GM23248 (cell line): ENCODE measurements at regions not wholly inside any gene's neighbourhood (a gene's known extent, or its start where the extent isn't known, plus 50 kb on each side); places are given as distances from the start of the nearest gene placed in this dataset.

Experiments used
- DNase-seq: peaks from one replicate; pipeline ENCODE4 v3.0.0-alpha.2; 2015
- H2AFZ ChIP-seq: fragments of 200-600 bp; sonication (generic); 2 replicates; pipeline ENCODE4 v1.6.1; 2016; ENCODE audit warnings: antibody characterized with exemption
- H3F3A ChIP-seq: fragments of 200-600 bp; sonication (generic); 2 replicates; pipeline ENCODE4 v1.6.1; 2016; ENCODE audit warnings: mild to moderate bottlenecking, antibody characterized with exemption, mixed run types; ENCODE audit not compliant: insufficient read depth
- H3K27ac ChIP-seq: fragments of 200-600 bp; sonication (generic); 2 replicates; pipeline ENCODE4 v1.5.1; 2016; ENCODE audit warnings: mild to moderate bottlenecking
- H3K27me3 ChIP-seq: fragments of 200-600 bp; sonication (generic); replicated peaks from 2 replicates; pipeline ENCODE4 v1.6.1; 2016; ENCODE audit warnings: mild to moderate bottlenecking; ENCODE audit not compliant: insufficient read depth
- H3K36me3 ChIP-seq: fragments of 200-600 bp; sonication (generic); 2 replicates; pipeline ENCODE4 v1.6.1; 2016; ENCODE audit warnings: low read depth, mild to moderate bottlenecking
- H3K4me1 ChIP-seq: fragments of 200-600 bp; sonication (generic); 2 replicates; pipeline ENCODE4 v1.6.1; 2016; ENCODE audit warnings: mild to moderate bottlenecking; ENCODE audit not compliant: insufficient read depth
- H3K4me2 ChIP-seq: fragments of 200-600 bp; sonication (generic); one replicate; pipeline ENCODE4 v1.6.1; 2016; ENCODE audit warnings: mild to moderate bottlenecking; ENCODE audit not compliant: unreplicated experiment
- H3K4me3 ChIP-seq: fragments of 200-600 bp; sonication (generic); 2 replicates; pipeline ENCODE4 v1.5.1; 2016; ENCODE audit warnings: mild to moderate bottlenecking
- H3K79me2 ChIP-seq: fragments of 200-600 bp; sonication (generic); 2 replicates; pipeline ENCODE4 v1.6.1; 2016; ENCODE audit warnings: mild to moderate bottlenecking; ENCODE audit not compliant: insufficient read depth
- H3K9ac ChIP-seq: fragments of 200-600 bp; sonication (generic); 2 replicates; pipeline ENCODE4 v1.6.1; 2016; ENCODE audit warnings: mild to moderate bottlenecking
- H3K9me2 ChIP-seq: fragments of 200-600 bp; sonication (generic); 2 replicates; pipeline ENCODE4 v1.6.1; 2016; ENCODE audit warnings: mixed run types, mild to moderate bottlenecking, moderate library complexity; ENCODE audit not compliant: insufficient read depth
- H3K9me3 ChIP-seq: fragments of 200-600 bp; sonication (generic); one replicate; pipeline ENCODE4 v1.6.1; 2017; ENCODE audit warnings: low read depth
- H4K20me1 ChIP-seq: fragments of 200-600 bp; sonication (generic); 2 replicates; pipeline ENCODE4 v1.6.0; 2016; ENCODE audit not compliant: insufficient read depth
- EZH2 ChIP-seq: fragments of 200-600 bp; sonication (generic); IDR thresholded peaks from 2 replicates; pipeline ENCODE4 v1.6.1; 2018; ENCODE audit warnings: antibody characterized with exemption, mild to moderate bottlenecking; ENCODE audit not compliant: insufficient read depth, poor library complexity, severe bottlenecking
- EZH2phosphoT487 ChIP-seq: fragments of 200-600 bp; sonication (generic); IDR thresholded peaks from 2 replicates; pipeline ENCODE4 v1.6.1; 2018; ENCODE audit warnings: antibody characterized with exemption, moderate library complexity, mild to moderate bottlenecking, low read depth; ENCODE audit not compliant: insufficient read depth
- WGBS, 2 experiments: methylation state at CpG; one replicate each; pipeline ENCODE4 v1.1.6; 2015 to 2017; ENCODE audit warnings: low lambda C conversion rate in 2 of 2, low coverage in 1 of 2; ENCODE audit errors: missing lambda C conversion rate in 2 of 2; 5-methylcytosine and 5-hydroxymethylcytosine counted together
- in situ Hi-C: fragments of 300-500 bp; cut with MboI; formaldehyde crosslinking; loops from 2 replicates; pipeline ENCODE4 v1.15.0; 2020

DNA sequence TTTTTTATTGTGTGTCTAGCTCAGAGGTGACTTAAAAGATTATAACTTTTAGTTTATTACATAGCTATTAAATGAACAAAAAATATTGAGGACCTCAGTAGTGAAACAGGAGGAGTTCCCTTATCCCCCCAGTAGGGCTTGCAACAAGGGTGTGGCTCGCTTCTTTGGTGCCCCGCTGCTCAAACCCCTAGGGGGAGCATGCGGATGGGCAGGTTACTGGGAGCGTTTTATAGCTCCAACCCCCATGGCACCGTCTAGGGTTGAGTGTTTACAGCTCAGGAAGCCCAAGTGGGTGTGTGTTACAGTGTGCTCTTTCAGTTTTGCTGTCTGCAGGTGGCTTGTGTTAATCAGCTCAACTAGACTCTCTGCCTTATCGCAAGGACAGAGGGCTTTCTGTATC lies 1513.7 kb downstream of the GRIK2 start:
- DNase-seq, result no peak
- Histone ChIP-seq H3K27me3 (no peaks in the 10 kb centered on the region), H3K79me2 (no peaks in the 10 kb centered on the region), H3K27ac (no peak overlapping the region), H3K36me3 (no peaks in the 10 kb centered on the region), H3K9ac (no peak overlapping the region), H2AFZ (no peak overlapping the region), H3F3A (no peaks in the 10 kb centered on the region), H3K9me2 (no peaks in the 10 kb centered on the region), H4K20me1 (no peaks in the 10 kb centered on the region), H3K9me3 (no peaks in the 10 kb centered on the region), H3K4me2 (no peak overlapping the region), H3K4me3 (no peak overlapping the region), H3K4me1 (no peaks in the 10 kb centered on the region)
- WGBS, 2 experiments, result 49 to 53% methylated on average over 6 of the region's 6 CpGs
- in situ Hi-C loops, result no loop called here
- no peak for TF ChIP-seq EZH2phosphoT487

GRCh38 chr6:102902471-102902870 lies 1509.0 kb downstream of the GRIK2 start:
- Histone ChIP-seq H3K4me2 (no peak overlapping the region), H3K79me2 (no peaks in the 10 kb centered on the region), H3K9me3 (no peaks in the 10 kb centered on the region), H3K4me3 (no peak overlapping the region), H3K27ac (no peak overlapping the region), H3K27me3 (no peaks in the 10 kb centered on the region), H4K20me1 (no peaks in the 10 kb centered on the region), H3F3A (no peaks in the 10 kb centered on the region), H3K9ac (no peak overlapping the region), H2AFZ (no peak overlapping the region), H3K4me1 (no peaks in the 10 kb centered on the region), H3K9me2 (no peaks in the 10 kb centered on the region), H3K36me3 (no peaks in the 10 kb centered on the region)
- WGBS, 2 experiments, result 6 to 10% methylated on average over 1 of the region's 1 CpG
- TF ChIP-seq EZH2, result no peak
- TF ChIP-seq EZH2phosphoT487, result no peak
- no peak for DNase-seq
- in situ Hi-C loops, result no loop called here

DNA sequence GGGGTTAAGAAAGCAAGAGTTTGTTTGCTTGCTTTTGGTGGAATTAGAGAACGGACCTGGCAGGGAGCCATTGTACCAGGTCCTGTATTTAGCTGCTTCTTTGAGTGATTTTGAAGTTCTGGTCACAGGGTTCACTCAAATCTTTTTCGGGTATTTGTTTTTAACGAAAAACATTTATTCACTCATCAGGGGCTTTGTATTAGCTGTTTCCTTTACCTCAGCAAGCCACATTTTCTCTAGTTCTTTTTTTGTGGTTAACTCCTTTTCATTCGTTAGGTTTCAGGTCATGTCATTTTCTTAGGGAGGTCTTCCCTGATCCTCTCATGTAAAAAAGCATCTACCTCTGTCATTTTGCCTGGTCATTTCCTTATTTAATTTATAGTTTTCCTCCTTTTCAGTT lies 1502.2 kb downstream of the GRIK2 start:
- no peak overlapping the region for H3K4me2 ChIP-seq
- H4K20me1 ChIP-seq, result no peaks in the 10 kb centered on the region
- H3K4me3 ChIP-seq, result no peak overlapping the region
- in situ Hi-C loops, result no loop called here
- WGBS, 2 experiments, result 13 to 15% methylated on average over 4 of the region's 4 CpGs
- H3K36me3 ChIP-seq, result no peaks in the 10 kb centered on the region
- no peaks in the 10 kb centered on the region for H3K27me3 ChIP-seq
- no peak for DNase-seq
- H3F3A ChIP-seq, result no peaks in the 10 kb centered on the region
- no peak overlapping the region for H3K27ac ChIP-seq
- no peak overlapping the region for H2AFZ ChIP-seq
- no peaks in the 10 kb centered on the region for H3K4me1 ChIP-seq
- no peaks in the 10 kb centered on the region for H3K79me2 ChIP-seq
- H3K9me3 ChIP-seq, result no peaks in the 10 kb centered on the region
- H3K9me2 ChIP-seq, result no peaks in the 10 kb centered on the region
- no peak for TF ChIP-seq EZH2
- no peak for TF ChIP-seq EZH2phosphoT487
- no peak overlapping the region for H3K9ac ChIP-seq

DNA sequence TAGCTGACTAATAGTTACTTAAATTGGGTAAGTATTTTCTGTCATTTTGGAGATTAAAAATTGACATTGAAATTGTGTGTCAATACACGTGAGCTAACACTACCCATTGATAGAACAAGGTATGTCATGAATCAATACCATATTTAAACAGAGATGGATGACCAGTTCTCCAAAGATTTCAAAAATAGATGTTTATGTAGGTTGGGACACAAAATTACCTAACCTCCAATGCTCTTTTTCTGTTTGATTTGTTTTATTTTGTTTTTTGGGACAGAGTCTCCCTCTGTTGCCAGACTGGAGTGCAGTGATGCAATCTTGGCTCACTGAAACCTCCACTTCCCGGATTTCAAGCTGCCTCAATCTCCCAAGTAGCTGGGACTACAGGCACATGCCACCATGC lies 1491.7 kb downstream of the GRIK2 start:
- no peaks in the 10 kb centered on the region for H3K9me2 ChIP-seq
- H2AFZ ChIP-seq, result no peak overlapping the region
- no peaks in the 10 kb centered on the region for H3K27me3 ChIP-seq
- DNase-seq, result no peak
- in situ Hi-C loops, result no loop called here
- TF ChIP-seq EZH2phosphoT487, result no peak
- TF ChIP-seq EZH2, result no peak
- H3K79me2 ChIP-seq, result no peaks in the 10 kb centered on the region
- H3K4me2 ChIP-seq, result no peak overlapping the region
- 4 to 5% methylated on average over 2 of the region's 2 CpGs for WGBS, 2 experiments
- no peak overlapping the region for H3K9ac ChIP-seq
- no peak overlapping the region for H3K4me3 ChIP-seq
- no peaks in the 10 kb centered on the region for H3K9me3 ChIP-seq
- H3K4me1 ChIP-seq, result no peaks in the 10 kb centered on the region
- H4K20me1 ChIP-seq, result no peaks in the 10 kb centered on the region
- no peak overlapping the region for H3K27ac ChIP-seq
- no peaks in the 10 kb centered on the region for H3K36me3 ChIP-seq
- no peaks in the 10 kb centered on the region for H3F3A ChIP-seq

DNA sequence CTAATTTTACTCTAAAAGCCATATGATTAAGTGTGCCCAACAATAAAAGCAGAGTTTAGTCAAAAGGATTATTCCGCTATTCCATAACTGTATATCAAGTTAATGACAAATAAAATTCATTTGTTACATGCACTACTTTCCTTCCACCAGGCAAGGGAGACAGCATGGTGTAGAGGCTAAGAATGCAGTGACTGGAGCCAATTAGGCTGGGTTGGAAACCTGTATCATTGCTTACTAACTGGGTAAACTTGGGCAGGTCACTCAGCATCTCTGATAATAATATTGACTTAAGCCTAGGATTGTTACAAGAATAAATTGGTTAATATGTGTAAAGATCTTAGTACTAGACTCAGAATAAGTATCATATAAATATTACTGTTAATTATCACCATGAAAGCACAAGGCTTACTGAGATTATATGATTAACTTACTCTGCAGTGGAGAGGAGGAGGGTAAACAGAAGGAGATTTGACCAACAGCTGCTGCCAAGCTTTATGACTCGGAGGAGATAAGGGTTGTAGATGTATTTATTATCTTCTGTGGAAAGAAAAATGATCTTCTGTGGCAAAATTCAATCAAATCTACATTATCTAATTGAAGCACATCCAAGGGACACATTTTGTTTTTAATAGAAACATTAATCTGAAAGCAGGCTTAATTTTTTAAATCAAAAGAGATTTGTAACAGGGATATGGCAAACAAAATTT lies 1459.9 kb downstream of the GRIK2 start:
- Histone ChIP-seq H3K9me2 (no peaks in the 10 kb centered on the region), H3K27me3 (no peaks in the 10 kb centered on the region), H3K4me2 (no peak overlapping the region), H3F3A (no peaks in the 10 kb centered on the region), H4K20me1 (no peaks in the 10 kb centered on the region), H3K9ac (no peak overlapping the region), H3K79me2 (no peaks in the 10 kb centered on the region), H3K4me1 (no peaks in the 10 kb centered on the region), H3K9me3 (no peaks in the 10 kb centered on the region), H3K36me3 (no peaks in the 10 kb centered on the region), H3K27ac (no peak overlapping the region), H3K4me3 (no peak overlapping the region), H2AFZ (no peak overlapping the region)
- DNase-seq, result no peak
- WGBS, 2 experiments, result 13 to 16% methylated on average over 2 of the region's 2 CpGs
- no peak for TF ChIP-seq EZH2
- TF ChIP-seq EZH2phosphoT487, result no peak
- in situ Hi-C loops, result no loop called here
